Breast epithelium (tissue), 3 donors: ENCODE measurements at regions not wholly inside any gene's neighbourhood (a gene's known extent, or its start where the extent isn't known, plus 50 kb on each side); places are given as distances from the start of the nearest gene placed in this dataset.

Source experiments
- POLR2A ChIP-seq: fragments of 450-650 bp; IDR thresholded peaks from one replicate; pipeline ENCODE4 v1.6.1; 2016; ENCODE audit warnings: antibody characterized with exemption, mild to moderate bottlenecking, moderate library complexity
- POLR2AphosphoS5 ChIP-seq, 3 donors: sonication (generic); formaldehyde crosslinking; IDR thresholded peaks; one replicate each; pipeline ENCODE4 v1.6.1; 2017; ENCODE audit warnings: antibody characterized with exemption in 3 of 3
- TF ChIP-seq, protein P1 (sequence below), 3 donors: fragments of 450-650 bp; IDR thresholded peaks; one replicate each; pipeline ENCODE4 v1.5.1; 2016 to 2017; ENCODE audit warnings: antibody characterized with exemption in 3 of 3, mild to moderate bottlenecking in 3 of 3, moderate library complexity in 3 of 3

DNA sequence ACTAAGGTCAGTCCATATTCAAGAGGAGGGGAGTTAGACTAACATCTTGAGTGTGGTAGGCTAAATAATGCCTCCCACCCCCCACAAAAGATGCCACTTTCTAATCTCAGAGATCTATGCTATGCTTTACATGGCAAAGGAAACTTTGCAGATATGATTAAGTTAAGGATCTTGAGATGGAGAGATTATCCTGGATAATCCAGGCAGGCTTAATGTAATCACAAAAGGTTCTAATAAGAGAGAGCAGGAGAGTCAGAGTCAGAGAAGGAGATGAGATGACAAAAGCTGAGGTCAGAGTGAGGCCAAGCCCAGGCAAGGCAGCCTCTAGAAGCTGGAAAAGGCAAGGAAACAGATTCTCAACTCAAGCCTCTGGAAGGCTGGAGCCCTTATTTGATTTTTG is 1011.6 kb downstream of the PCDH9 start:
- TF ChIP-seq, protein P1, sequence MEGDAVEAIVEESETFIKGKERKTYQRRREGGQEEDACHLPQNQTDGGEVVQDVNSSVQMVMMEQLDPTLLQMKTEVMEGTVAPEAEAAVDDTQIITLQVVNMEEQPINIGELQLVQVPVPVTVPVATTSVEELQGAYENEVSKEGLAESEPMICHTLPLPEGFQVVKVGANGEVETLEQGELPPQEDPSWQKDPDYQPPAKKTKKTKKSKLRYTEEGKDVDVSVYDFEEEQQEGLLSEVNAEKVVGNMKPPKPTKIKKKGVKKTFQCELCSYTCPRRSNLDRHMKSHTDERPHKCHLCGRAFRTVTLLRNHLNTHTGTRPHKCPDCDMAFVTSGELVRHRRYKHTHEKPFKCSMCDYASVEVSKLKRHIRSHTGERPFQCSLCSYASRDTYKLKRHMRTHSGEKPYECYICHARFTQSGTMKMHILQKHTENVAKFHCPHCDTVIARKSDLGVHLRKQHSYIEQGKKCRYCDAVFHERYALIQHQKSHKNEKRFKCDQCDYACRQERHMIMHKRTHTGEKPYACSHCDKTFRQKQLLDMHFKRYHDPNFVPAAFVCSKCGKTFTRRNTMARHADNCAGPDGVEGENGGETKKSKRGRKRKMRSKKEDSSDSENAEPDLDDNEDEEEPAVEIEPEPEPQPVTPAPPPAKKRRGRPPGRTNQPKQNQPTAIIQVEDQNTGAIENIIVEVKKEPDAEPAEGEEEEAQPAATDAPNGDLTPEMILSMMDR (IDR thresholded peaks at IDR 0.05), result no peak
- TF ChIP-seq POLR2A (no peak), POLR2AphosphoS5 (IDR thresholded peaks at IDR 0.05) (no peak)
